GM23338 (cell line): ENCODE measurements at regions not wholly inside any gene's neighbourhood (a gene's known extent, or its start where the extent isn't known, plus 50 kb on each side); places are given as distances from the start of the nearest gene placed in this dataset.

Experiments
- CREB1 ChIP-seq: fragments of 250-450 bp; sonication (Bioruptor Pico); IDR thresholded peaks from 2 replicates; pipeline ENCODE4 v1.5.0; 2020; ENCODE audit warnings: low read depth, mild to moderate bottlenecking, moderate library complexity
- CTCF ChIP-seq, 2 experiments: fragments of 200-600 bp in 1 of 2; sonication (generic) in 1 of 2; conservative IDR thresholded peaks; 2 replicates each; pipeline versions ENCODE4 v1.5.1 to v1.6.1; 2016 to 2017; ENCODE audit warnings: antibody characterized with exemption in 2 of 2, low read depth in 2 of 2, mild to moderate bottlenecking in 2 of 2, moderate library complexity in 1 of 2
- EZH2 ChIP-seq: fragments of 200-600 bp; sonication (generic); IDR thresholded peaks from one replicate; pipeline ENCODE4 v1.8.0; 2017; ENCODE audit warnings: antibody characterized with exemption, mild to moderate bottlenecking, low read depth; ENCODE audit not compliant: unreplicated experiment
- EZH2phosphoT487 ChIP-seq: fragments of 200-600 bp; sonication (generic); IDR thresholded peaks from one replicate; pipeline ENCODE4 v1.8.1; 2018; ENCODE audit warnings: antibody characterized with exemption; ENCODE audit not compliant: unreplicated experiment
- JUNB ChIP-seq: IDR thresholded peaks from one replicate; pipeline ENCODE4 v1.6.1; 2016; ENCODE audit warnings: antibody characterized with exemption; ENCODE audit not compliant: unreplicated experiment
- POLR2AphosphoS5 ChIP-seq: IDR thresholded peaks from 2 replicates; pipeline ENCODE4 v1.6.1; 2016; ENCODE audit warnings: antibody characterized with exemption, low read depth
- REST ChIP-seq: IDR thresholded peaks from one replicate; pipeline ENCODE4 v1.6.1; 2018; ENCODE audit warnings: antibody characterized with exemption; ENCODE audit not compliant: unreplicated experiment
- STAT1 ChIP-seq: IDR thresholded peaks from one replicate; pipeline ENCODE4 v1.6.1; 2016; ENCODE audit warnings: antibody characterized with exemption; ENCODE audit not compliant: unreplicated experiment
- ZNF114 ChIP-seq: fragments of 250-450 bp; sonication (Bioruptor Pico); IDR thresholded peaks from 2 replicates; pipeline ENCODE4 v1.5.0; 2020; ENCODE audit warnings: mild to moderate bottlenecking, moderate library complexity

GRCh38 chr3:89702404-89702803 is 595.0 kb downstream of the EPHA3 start:
- TF ChIP-seq POLR2AphosphoS5, result no peak
- TF ChIP-seq EZH2, result no peak
- TF ChIP-seq CTCF (conservative IDR thresholded peaks at IDR 0.05; ENCODE audit: low read depth in 2 of 2), result no peak
- no peak for TF ChIP-seq EZH2phosphoT487
- no peak for TF ChIP-seq CREB1 (CRISPR knock-in tag)
- no peak for TF ChIP-seq REST
- TF ChIP-seq STAT1, result no peak
- TF ChIP-seq ZNF114 (CRISPR knock-in tag), result no peak
- no peak for TF ChIP-seq JUNB
